K562 (cell line): ENCODE measurements at regions not wholly inside any gene's neighbourhood (a gene's known extent, or its start where the extent isn't known, plus 50 kb on each side); places are given as distances from the start of the nearest gene placed in this dataset.
A peak's percentile ranks its signal among the peaks of the same experiment; 100 is the strongest.

Source experiments
- BCL6 ChIP-seq: fragments of 250-450 bp; sonication (Bioruptor Pico); IDR thresholded peaks from 2 replicates; pipeline ENCODE4 v1.4.0; 2020
- CEBPG ChIP-seq, 3 experiments: fragments of 200-800 bp in 1 of 3; sonication (Bioruptor generic) in 1 of 3; sonication (generic) in 1 of 3; formaldehyde crosslinking in 1 of 3; IDR thresholded peaks in 2 of 3; conservative IDR thresholded peaks in 1 of 3; 2 replicates each; pipeline versions ENCODE4 v1.6.1 to v1.8.0; 2016 to 2022; ENCODE audit warnings: missing compliant biosample characterization in 2 of 3, missing genetic modification characterization in 2 of 3, mild to moderate bottlenecking in 1 of 3, missing genetic modification reagents in 1 of 3
- ETV1 ChIP-seq: fragments of 450-650 bp; conservative IDR thresholded peaks from 2 replicates; pipeline ENCODE4 v1.6.1; 2016; ENCODE audit warnings: missing genetic modification characterization, control low read depth, low read depth, missing compliant biosample characterization
- ILK ChIP-seq: fragments of 450-650 bp; IDR thresholded peaks from 2 replicates; pipeline ENCODE4 v1.6.1; 2016; ENCODE audit warnings: missing genetic modification characterization, low read depth, mild to moderate bottlenecking, missing compliant biosample characterization, moderate library complexity, borderline replicate concordance
- KDM5B ChIP-seq: fragments of 200-600 bp; sonication (generic); IDR thresholded peaks from 2 replicates; pipeline ENCODE4 v1.6.1; 2012; ENCODE audit warnings: low read depth, mild to moderate bottlenecking, moderate library complexity, low read length, control low read depth, inconsistent platforms; ENCODE audit not compliant: insufficient replicate concordance
- LEF1 ChIP-seq: fragments of 450-650 bp; IDR thresholded peaks from 2 replicates; pipeline ENCODE4 v1.6.1; 2016; ENCODE audit warnings: mild to moderate bottlenecking
- MBD2 ChIP-seq: sonication (generic); IDR thresholded peaks from 2 replicates; pipeline ENCODE4 v1.6.1; 2016; ENCODE audit warnings: low read depth, borderline replicate concordance
- MCM2 ChIP-seq: fragments of 450-650 bp; IDR thresholded peaks from 2 replicates; pipeline ENCODE4 v1.6.1; 2017; ENCODE audit warnings: low read depth, mild to moderate bottlenecking
- MCM7 ChIP-seq, 2 experiments: fragments of 450-650 bp; IDR thresholded peaks; 2 replicates each; pipeline ENCODE4 v1.6.1; 2016 to 2018
- MEF2D ChIP-seq: conservative IDR thresholded peaks from 2 replicates; pipeline ENCODE4 v1.6.1; 2016; ENCODE audit warnings: low read depth, missing genetic modification characterization, missing compliant biosample characterization
- NCOA4 ChIP-seq: fragments of 450-650 bp; IDR thresholded peaks from 2 replicates; pipeline ENCODE4 v1.6.1; 2018; ENCODE audit warnings: mild to moderate bottlenecking; ENCODE audit not compliant: partially characterized antibody
- NCOR1 ChIP-seq: fragments of 450-650 bp; IDR thresholded peaks from 2 replicates; pipeline ENCODE4 v1.6.1; 2016; ENCODE audit warnings: mild to moderate bottlenecking, moderate library complexity
- RBFOX2 ChIP-seq: fragments of 200-400 bp; formaldehyde crosslinking; IDR thresholded peaks from 2 replicates; pipeline ENCODE4 v1.6.1; 2017; ENCODE audit warnings: low read depth, mild to moderate bottlenecking, low read length, moderate library complexity
- RNF2 ChIP-seq: sonication (generic); IDR thresholded peaks from 2 replicates; pipeline ENCODE4 v1.6.1; 2016
- SAFB ChIP-seq: fragments of 200-400 bp; formaldehyde crosslinking; IDR thresholded peaks from 2 replicates; pipeline ENCODE4 v1.6.1; 2017; ENCODE audit warnings: low read depth, low read length, borderline replicate concordance
- SAFB2 ChIP-seq: fragments of 200-400 bp; formaldehyde crosslinking; IDR thresholded peaks from 2 replicates; pipeline ENCODE4 v1.6.1; 2018; ENCODE audit warnings: borderline replicate concordance, low read length, low read depth, moderate library complexity; ENCODE audit not compliant: severe bottlenecking
- SIN3B ChIP-seq: fragments of 450-650 bp; IDR thresholded peaks from 2 replicates; pipeline ENCODE4 v1.6.1; 2017; ENCODE audit warnings: low read depth, mild to moderate bottlenecking, moderate library complexity
- SLC30A9 ChIP-seq: fragments of 250-450 bp; sonication (Bioruptor Pico); IDR thresholded peaks from 2 replicates; pipeline ENCODE4 v1.8.0; 2022; ENCODE audit warnings: mild to moderate bottlenecking, moderate library complexity
- SNIP1 ChIP-seq: fragments of 450-650 bp; IDR thresholded peaks from 2 replicates; pipeline ENCODE4 v1.7.1; 2017; ENCODE audit warnings: low read depth, mild to moderate bottlenecking
- ZNF197 ChIP-seq: fragments of 200-800 bp; sonication (Bioruptor generic); IDR thresholded peaks from 2 replicates; pipeline ENCODE4 v1.6.1; 2016; ENCODE audit warnings: low read depth, missing genetic modification characterization, missing compliant biosample characterization
- ZNF76 ChIP-seq: fragments of 250-450 bp; sonication (Bioruptor Pico); IDR thresholded peaks from 2 replicates; pipeline ENCODE4 v1.4.0; 2020; ENCODE audit warnings: mild to moderate bottlenecking, moderate library complexity, borderline replicate concordance
- ZNF766 ChIP-seq: fragments of 200-800 bp; sonication (Bioruptor generic); conservative IDR thresholded peaks from 2 replicates; pipeline ENCODE4 v1.6.1; 2016; ENCODE audit warnings: missing genetic modification characterization, missing compliant biosample characterization
- TF ChIP-seq, protein P1 (sequence below), 2 experiments: fragments of 450-650 bp in 1 of 2; sonication (generic) in 1 of 2; formaldehyde crosslinking in 1 of 2; IDR thresholded peaks; 2 replicates each; pipeline versions ENCODE4 v1.7.1 to v1.9.0; 2016 to 2022; ENCODE audit warnings: inconsistent platforms in 1 of 2, mild to moderate bottlenecking in 1 of 2, missing genetic modification reagents in 1 of 2

DNA sequence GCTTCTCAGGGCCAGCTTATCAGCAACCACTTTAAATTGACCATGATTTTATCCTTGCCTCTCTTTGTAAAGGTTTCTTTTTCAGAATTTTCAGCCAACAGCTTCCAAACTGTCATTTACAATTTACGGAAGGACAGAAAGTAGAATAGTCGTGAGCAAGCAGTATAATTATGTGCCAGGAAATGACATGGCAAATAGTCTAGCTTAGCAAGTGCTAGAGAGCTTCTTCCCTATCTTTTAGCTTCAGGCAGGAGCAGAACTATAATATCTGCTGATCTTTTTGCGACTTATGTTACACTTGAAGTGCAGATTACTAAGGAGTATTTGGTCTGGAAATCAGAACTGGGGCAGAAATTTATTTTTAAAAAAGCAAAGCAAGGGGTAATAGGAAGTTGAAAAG is 123.0 kb upstream of the AP1S2 start (continued):
- TF ChIP-seq ETV1 (tag) (peak; percentile 39; the same call in 1 of the 2 replicates), ZNF766 (CRISPR knock-in tag) (peak; percentile 84; the same call in 1 of the 2 replicates), SIN3B (no peak), MEF2D (tag) (no peak), NCOR1 (peak; percentile 65), RBFOX2 (no peak), MCM7 (IDR thresholded peaks at IDR 0.05) (no peak), ILK (no peak), ZNF197 (CRISPR knock-in tag) (no peak), ZNF76 (CRISPR knock-in tag) (no peak), MBD2 (no peak), CEBPG (CRISPR knock-in tag; IDR thresholded peaks at IDR 0.05) (no peak), CEBPG (tag; conservative IDR thresholded peaks at IDR 0.05 in 1 of 2, IDR thresholded peaks at IDR 0.05 in 1 of 2) (no peak), NCOA4 (no peak), MCM2 (no peak), SNIP1 (no peak), SLC30A9 (CRISPR knock-in tag) (no peak), LEF1 (no peak), BCL6 (CRISPR knock-in tag) (no peak), KDM5B (no peak), SAFB2 (no peak), SAFB (no peak), RNF2 (no peak)
- TF ChIP-seq, protein P1, sequence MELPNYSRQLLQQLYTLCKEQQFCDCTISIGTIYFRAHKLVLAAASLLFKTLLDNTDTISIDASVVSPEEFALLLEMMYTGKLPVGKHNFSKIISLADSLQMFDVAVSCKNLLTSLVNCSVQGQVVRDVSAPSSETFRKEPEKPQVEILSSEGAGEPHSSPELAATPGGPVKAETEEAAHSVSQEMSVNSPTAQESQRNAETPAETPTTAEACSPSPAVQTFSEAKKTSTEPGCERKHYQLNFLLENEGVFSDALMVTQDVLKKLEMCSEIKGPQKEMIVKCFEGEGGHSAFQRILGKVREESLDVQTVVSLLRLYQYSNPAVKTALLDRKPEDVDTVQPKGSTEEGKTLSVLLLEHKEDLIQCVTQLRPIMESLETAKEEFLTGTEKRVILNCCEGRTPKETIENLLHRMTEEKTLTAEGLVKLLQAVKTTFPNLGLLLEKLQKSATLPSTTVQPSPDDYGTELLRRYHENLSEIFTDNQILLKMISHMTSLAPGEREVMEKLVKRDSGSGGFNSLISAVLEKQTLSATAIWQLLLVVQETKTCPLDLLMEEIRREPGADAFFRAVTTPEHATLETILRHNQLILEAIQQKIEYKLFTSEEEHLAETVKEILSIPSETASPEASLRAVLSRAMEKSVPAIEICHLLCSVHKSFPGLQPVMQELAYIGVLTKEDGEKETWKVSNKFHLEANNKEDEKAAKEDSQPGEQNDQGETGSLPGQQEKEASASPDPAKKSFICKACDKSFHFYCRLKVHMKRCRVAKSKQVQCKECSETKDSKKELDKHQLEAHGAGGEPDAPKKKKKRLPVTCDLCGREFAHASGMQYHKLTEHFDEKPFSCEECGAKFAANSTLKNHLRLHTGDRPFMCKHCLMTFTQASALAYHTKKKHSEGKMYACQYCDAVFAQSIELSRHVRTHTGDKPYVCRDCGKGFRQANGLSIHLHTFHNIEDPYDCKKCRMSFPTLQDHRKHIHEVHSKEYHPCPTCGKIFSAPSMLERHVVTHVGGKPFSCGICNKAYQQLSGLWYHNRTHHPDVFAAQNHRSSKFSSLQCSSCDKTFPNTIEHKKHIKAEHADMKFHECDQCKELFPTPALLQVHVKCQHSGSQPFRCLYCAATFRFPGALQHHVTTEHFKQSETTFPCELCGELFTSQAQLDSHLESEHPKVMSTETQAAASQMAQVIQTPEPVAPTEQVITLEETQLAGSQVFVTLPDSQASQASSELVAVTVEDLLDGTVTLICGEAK (IDR thresholded peaks at IDR 0.05): no peak
- TF ChIP-seq, protein P1 (CRISPR knock-in tag; IDR thresholded peaks at IDR 0.05): no peak
